GM19395 (cell line): ENCODE measurements at regions not wholly inside any gene's neighbourhood (a gene's known extent, or its start where the extent isn't known, plus 50 kb on each side); places are given as distances from the start of the nearest gene placed in this dataset.

ENCODE experiments used
- ATAC-seq: cut with Tn5 transposase; IDR thresholded peaks from one replicate; pipeline ENCODE4 v1.9.1; 2021; ENCODE audit warnings: mild to moderate bottlenecking, moderate library complexity; ENCODE audit not compliant: unreplicated experiment

GRCh38 chr15:48032911-48033310 lies 87.9 kb upstream of the SLC24A5 start:
- ATAC-seq = no peak

DNA sequence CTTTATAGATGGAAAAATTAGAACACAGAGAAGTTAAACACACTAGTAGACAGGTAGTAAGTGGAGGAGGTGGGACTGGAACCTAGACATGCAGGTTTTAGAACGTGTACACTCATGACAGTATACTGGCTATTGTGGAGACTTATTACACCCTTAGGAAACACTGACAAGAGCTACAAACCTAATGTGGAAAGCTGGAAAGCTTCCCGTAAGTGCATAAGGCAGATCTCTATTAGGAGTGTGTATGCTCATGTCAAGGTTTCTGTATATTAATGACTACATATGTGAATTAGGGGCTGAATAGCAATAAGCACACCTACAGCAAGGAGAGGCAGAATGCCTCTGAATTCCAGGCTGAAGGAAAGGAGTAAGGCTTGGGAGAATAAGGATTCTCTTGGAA lies 82.6 kb upstream of the SLC24A5 start:
- ATAC-seq = no peak

- ATAC-seq = no peak
Observed at GRCh38 chr15:48040166-48040817, 80.5 kb upstream of the SLC24A5 start.

DNA sequence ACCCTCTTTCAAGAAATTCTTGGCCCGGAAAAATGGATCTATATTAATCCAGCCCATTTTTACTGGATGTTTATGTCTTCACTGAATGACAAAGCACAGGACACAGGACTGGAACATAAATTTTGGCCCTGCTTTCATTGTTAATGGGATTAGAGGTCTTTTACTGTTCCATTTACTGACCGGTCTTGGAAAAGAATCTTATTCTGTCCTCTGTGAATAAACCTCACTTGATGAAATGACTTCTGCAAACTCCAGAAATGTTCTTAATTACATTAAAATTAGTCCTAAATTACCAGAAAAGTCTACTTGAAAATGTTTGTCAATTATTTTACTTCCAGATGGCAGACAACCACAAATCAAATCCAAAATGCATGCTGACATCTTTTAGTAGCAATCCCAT lies 79.3 kb upstream of the SLC24A5 start:
- no peak for ATAC-seq

DNA sequence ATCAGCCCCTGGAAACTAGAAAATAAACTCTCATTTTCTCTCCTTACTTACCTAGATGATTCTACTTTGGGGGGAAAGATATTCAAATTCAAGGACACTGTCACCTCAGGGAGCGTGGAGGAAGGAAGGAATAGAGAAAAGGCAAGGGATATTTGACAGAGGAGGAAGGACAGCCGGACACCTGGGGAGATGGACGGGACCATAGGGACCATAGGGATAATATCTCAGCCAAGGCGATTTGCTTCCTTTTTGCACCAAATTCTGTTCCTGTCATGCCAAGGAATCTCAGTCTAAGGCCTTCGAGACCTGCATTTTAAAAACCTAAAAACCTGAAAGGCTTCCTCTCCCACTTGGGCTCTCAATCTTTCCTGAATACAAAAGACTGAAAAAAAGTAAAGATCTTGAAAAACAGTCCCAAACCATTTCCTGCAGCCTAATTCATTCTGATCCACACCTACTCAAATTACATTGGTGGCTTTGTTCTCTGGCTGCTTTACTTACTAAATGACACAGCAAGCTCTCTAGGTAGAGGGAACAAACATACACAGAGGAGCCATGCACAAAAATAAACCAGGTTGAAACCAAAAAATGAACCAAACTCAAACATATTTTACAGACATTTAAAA lies 73.9 kb upstream of the SLC24A5 start:
- ATAC-seq = no peak

GRCh38 chr15:48049736-48050135 lies 71.1 kb upstream of the SLC24A5 start:
- ATAC-seq = no peak

GRCh38 chr15:48052946-48053345 lies 67.8 kb upstream of the SLC24A5 start:
- no peak for ATAC-seq

DNA sequence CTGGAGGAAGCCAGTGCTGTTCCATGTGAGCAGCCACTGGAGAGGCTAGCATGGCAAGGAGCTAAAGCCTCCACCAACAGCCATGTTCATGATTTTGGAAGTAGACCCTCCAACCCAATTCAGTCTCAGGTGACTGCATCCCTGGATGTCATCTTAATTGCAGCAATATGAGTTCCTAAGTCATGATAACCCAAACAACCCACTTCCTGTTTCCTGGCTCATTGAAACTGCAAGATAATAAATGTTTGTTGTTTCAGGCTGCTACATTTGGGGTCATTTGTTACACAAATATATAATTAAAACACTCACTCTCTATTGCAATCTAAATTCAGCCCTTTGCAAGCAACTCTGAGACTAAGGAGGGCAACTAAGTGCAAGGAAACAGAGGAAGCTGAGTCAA lies 62.4 kb upstream of the SLC24A5 start:
- ATAC-seq = no peak

DNA sequence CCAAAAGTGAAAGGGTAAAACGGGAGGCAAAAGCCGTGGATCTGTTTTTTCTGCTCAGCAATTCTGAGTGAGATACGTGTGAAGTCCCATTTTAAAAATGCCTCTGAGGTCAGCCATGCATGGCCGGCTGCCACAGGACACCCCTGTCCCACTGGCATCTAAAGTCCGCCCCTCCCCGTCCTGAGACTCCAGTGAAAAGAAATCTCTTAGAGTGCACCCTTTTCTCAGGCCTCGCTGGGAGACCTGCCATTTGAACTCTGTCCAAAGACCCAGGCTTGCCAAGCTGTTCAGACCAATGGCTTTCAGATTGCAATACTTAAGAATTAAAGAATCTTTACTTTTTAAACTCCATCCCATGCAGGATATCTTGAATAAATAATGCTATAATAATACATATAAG lies 61.0 kb upstream of the SLC24A5 start:
- no peak for ATAC-seq

DNA sequence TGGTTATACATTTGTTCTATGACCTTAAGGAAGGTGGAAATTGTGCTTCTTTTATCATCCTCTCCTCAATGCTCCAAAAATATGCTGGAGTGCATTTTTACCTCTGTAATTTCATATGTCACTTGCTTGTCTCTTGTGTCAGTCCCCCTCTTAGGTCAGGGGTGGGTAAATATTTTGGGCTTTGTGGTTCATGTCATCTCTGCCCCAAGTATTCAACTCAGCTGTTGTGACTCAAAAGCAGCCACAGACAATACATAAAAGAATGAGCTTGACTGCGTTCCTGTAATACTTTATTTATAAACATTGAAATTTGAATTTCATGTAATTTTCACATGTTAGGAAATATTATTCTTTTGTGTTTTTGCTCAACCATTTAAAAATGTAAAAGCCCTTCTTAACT lies 60.4 kb upstream of the SLC24A5 start:
- no peak for ATAC-seq

GRCh38 chr15:48061605-48062004 lies 59.2 kb upstream of the SLC24A5 start:
- no peak for ATAC-seq

DNA sequence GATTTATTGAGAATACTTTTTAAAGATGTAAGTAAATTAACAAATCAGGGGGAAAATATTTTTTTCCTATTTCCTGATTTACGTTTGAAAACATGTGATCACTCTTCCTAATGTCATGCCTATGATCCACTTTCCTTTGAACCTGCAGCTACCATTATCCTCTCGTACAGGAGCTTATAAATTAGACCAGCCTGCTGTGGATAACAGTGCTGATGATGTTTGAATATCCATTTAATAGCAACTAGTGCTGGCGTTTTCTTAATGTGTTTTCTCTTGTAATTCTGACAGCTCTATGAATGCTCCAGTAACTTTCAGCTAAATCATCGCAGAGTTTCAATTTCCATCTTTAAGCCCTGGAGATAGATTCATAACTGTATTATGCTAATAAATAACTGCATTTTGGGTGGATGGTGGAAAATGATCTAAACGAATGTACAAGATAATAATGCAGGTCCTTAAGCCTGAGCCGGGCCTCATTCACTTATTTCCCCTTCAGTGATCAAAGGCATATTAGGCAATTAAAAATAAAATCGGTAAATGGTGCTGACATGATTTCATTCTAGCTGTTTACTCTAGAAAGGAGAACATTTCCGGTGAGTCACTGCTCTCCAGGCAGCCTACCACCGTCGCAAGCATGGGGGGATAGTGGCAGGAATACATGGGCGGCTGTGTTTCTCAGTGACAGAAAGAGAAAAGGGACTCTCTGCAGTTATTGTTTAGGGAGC lies 58.5 kb upstream of the SLC24A5 start:
- no peak for ATAC-seq

GRCh38 chr15:48063411-48063985 lies 57.3 kb upstream of the SLC24A5 start:
- ATAC-seq = no peak

GRCh38 chr15:48064421-48064820 lies 56.4 kb upstream of the SLC24A5 start:
- ATAC-seq = no peak

DNA sequence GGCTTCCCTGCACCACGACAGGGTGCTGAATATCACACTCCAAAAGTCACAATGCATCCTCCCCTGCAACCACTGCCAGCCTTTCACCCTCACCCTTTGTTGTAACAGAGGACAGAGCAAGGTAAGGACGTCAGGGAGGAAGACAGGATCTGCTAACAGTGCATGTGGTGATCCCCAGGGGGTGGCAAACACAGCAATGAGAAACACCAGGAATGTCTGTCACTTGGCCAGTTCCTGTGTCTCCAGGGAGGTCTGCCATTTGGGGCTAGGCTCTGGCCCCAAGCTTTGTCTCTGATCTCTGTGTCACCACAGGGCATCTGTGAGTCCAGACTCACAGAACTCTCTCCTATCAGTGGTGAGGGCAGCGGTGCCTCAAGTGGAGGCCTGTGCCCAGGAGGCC lies 54.3 kb upstream of the SLC24A5 start:
- no peak for ATAC-seq
